HG02885 (cell line): ENCODE measurements at regions not wholly inside any gene's neighbourhood (a gene's known extent, or its start where the extent isn't known, plus 50 kb on each side); places are given as distances from the start of the nearest gene placed in this dataset.
"Not testable (repeated sequence)": the region's sequence is repeated elsewhere in the genome, so short reads cannot be mapped to it uniquely, and the experiment has no call there.

ENCODE experiments used
- ATAC-seq: cut with Tn5 transposase; IDR thresholded peaks from one replicate; pipeline ENCODE4 v1.9.1; 2021; ENCODE audit warnings: mild to moderate bottlenecking; ENCODE audit not compliant: unreplicated experiment, poor library complexity

DNA sequence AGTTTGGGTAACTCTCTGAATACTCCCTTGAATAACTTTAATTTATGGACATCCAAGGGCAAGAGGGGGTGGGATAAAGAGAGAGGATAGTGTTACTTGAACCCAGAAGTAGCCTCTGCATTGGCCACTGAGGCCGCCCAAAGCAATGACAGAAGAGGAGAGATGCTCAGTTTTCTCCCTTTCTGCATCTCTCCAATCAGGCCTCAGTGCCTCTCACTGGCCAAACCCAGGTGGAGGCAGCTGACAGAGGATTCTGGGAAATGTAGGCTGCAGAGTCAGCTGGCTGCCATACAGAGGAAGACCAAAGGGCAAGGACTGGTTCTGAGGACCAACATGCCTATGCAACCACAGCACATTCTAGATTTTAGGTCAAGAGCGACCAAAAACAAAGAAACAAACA, 719.4 kb downstream of the MAT2B start:
- ATAC-seq = no peak

DNA sequence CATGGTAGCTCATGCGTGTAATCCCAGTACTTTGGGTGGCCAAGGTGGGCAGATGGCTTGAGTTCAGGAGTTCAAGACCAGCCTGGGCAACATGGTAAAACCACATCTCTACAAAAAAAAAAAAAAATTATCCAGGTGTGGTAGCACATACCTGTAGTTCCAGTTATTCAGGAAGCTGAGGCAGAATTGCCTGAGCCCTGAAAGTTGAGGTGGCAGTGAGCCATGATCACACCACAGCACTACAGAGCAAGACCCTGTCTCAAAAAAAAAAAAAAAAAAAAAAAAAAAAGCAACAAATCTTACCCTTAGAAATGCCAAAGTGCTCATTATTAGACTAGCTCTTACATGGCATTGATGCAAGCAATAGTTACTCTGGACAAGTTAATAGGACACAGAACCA, 724.9 kb downstream of the MAT2B start:
- no peak for ATAC-seq

DNA sequence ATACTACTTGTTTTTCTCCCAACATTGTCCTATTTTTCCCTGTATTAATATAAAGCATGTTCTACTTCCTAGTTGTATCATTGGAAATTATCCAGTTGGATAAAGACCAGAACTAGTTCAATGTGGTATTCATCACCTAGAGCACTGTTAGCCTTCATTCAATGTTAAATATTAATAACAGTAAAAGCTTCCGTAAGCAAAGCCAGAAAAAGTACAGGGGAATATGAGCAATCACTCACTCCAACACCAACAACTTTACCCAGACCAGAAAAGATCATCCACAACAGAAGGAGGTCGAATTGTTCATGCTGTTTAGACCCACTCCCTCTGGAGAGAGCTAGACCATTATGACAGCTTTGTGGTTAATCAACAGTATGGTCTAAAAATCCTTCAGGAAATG, 728.4 kb downstream of the MAT2B start:
- no peak for ATAC-seq

DNA sequence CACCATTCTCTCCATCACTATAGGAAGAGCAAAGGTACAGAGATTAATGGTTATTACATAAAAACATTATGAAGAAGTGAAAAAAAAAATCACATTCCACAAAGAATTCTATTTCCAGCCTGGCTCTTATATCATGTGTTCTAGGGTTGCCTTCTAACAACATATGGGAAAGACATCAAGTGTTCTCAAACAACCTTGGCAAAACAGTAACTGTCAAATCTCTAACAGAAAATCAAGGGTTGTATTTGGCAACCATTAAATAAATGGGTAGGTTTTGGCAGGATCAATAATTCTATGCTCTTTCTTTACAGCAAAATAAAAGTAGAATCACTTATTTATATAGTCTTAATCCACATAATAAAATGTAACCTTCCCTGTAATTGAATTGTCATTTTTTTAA, 728.9 kb downstream of the MAT2B start:
- no peak for ATAC-seq

DNA sequence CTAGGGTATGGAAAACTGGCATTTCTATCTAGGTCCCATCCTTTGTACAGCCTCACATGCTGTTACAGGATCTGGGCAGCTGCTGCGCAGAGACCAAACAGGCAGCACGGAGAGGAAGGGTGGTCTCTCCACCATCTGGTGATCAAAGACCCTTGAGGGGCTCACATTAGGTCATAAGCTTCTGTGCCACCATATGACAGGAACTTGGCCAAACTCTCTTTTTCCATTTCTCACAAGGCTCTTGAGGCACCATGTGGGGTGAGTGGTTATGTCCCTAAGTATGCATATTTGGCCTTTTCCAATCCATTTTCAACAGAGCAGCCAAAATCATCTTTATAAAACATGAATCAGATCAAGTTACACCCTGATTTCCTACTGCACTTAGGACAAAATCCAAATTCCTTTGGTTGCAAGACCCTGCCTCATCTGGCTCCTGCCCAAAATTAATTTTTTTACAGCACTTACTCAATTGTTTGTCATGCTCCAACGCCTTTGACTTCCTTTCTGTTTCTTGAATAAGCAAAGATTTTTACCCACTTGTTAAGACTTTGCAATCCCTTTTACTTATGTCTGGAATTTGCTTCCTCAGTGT, 730.0 kb downstream of the MAT2B start:
- no peak for ATAC-seq

DNA sequence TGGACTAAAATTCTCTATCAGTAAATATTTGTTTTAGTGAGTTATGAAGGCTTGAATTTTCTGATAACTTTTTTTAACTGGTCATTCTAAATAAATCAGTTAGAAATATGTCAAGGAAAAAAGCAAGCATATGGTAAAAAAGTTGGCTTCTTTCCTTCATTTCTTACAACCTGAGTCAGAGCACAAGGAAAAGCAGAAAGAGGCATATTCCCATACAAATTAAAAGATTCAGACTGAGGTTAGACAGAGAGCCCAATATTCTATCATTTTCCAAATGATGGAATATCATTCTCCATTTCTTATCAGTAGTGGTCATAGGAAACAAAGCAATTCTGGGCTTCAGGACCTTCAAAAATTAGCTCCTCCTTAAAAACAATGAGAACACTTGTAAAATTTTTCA, 732.1 kb downstream of the MAT2B start:
- ATAC-seq = no peak

DNA sequence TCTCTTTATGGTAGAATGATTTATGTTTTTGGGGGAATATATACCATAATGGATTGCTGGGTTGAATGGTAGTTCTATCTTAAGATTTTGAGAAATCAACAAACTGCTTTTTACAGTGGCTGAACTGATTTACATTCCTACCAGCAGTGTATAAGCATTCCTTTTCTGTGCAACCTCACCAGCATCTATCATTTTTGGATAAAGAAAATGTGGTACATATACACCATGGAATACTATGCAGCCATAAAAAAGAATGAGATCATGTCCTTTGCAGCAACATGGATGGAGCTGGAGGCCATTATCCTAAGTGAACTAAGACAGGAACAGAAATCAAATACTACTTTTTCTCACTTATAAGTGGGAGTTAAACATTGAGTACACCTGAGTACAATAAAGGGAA, 746.4 kb downstream of the MAT2B start:
- ATAC-seq = not testable (repeated sequence)

DNA sequence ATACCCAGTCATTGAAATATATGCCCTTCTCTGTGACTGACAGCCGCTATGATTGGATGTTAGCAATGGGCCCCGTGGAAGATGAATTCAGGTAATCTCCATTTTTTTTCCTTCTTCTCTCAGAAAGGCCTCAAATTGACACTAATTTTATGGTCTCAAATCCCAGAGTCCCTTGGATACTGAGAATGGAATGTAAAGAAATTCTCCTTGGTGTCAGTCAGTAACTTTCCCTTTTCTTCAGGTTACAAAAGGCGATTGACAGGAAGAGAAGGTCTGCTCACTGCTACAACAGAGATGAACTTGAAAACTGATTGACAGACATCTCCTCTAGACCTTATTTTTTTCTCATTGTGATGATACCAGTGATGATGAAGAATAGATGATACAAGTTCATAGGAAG, 748.3 kb downstream of the MAT2B start:
- no peak for ATAC-seq

DNA sequence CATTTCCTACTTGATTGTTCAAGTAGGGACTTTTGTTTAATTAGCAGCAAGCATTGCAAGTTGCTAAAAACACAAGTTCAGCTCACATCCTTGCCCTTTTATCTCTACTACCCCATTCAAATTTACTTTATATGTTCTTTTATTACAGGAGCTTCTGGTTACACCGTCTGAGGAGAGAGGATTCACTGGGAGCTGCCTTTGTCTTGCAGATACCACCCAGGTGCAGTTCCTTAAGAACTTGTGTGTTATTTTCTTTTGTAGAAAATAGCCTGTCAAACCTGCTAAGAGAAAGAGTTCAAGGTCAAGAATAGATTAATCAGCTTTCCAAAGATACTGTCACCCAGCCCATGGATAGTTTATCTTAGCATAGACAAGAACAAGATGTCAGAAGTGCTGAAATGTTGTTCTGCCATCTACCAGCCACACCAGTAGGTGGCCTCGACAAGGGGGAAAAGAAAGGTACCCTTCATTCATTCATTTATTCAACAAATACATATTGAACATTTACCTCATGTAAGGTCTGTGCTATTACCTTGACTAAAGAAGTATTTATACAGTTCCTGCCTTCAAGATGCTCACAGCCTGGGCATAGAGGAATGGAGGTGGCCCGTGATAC, 750.3 kb downstream of the MAT2B start:
- ATAC-seq = no peak

DNA sequence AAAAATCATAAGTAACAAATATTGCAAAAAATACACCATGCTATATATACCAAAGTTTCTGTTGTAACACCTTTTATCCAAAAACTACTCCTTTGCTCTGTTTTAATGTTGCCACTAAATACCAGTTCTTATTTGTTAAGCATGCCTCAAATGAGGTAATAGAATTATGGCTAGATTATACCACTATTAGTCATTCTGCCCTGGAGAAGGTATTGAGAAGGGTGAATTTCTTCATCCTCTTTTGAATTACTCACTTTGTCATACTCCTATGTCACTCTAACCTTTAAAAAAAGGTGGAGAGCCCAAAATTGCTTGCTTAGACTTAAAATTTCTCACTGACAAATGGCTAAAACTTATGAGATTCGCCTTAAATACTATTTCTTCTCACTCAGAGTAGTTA, 750.9 kb downstream of the MAT2B start:
- ATAC-seq = no peak

DNA sequence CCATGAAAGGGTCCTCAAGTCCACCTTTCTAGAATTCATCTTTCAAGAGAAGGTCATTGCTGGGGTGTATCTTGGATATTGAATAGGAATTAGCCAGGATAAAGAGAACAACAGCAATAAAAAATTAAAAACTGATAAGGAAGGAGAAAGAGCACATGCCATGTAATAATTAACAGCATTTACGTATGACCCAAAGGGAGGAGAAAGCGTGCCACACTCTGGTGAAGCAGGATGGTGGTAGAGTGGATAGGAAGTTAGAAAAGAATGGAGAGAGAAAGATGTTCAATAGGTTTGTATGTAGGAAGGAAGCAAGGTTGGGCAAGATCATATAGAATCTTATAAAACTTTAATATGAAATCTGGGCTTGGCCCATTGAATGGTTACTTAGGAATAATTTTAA, 751.5 kb downstream of the MAT2B start:
- no peak for ATAC-seq

DNA sequence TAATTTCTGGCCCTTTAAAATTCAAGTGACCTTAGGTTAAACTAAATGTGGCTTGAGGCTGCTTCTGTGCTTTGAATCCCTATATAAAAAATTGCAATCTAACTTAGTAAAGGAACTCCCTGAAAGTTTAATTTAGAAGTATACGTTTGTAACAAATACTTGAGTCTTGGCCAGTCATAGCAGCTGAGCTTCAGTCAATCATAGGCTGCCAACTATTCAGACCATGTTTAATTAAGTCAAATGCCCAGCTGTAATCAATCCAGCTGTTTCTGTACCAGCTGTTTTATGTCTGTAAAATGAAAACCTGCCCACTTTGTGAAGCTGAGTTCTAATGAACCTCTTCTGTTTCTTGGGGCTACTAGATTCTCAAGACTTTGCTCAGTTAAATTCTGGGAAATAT, 760.1 kb downstream of the MAT2B start:
- no peak for ATAC-seq

DNA sequence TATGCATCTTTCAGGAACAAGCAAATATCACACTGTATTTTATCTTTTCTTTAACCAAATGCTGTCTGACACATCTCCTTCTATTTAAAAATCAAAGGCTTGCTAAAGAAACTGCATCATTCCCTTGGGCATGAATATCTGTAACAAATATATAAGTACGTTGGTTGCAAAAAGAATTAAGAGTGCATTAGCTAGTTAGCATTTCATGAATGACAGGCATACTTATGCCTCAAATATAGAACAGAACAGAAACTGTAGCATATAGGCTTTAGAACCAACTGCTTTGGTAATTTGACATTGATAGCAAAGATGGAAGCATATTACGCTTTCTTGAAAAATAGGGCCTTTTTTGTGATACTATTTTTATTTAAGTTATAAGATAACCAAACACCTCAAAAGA, 761.2 kb downstream of the MAT2B start:
- ATAC-seq = no peak

DNA sequence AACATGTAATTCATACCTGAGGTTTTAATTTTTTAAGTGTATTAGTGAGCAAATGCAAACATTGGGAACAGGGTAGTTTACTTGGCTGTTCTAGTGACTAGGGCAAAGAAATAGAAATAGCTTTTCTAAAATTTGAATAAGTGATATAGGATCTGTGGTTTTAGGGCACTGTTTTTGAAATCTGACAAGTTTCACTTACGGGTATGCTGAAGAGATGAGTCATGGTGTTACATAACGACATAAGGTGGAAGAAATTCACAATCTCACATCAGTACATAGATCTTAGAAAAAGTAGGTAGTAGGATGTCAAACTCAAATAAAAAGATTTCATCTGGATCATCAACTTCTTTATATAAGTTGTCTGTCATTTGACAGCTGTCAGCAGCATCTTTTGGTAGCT, 772.3 kb downstream of the MAT2B start:
- no peak for ATAC-seq

DNA sequence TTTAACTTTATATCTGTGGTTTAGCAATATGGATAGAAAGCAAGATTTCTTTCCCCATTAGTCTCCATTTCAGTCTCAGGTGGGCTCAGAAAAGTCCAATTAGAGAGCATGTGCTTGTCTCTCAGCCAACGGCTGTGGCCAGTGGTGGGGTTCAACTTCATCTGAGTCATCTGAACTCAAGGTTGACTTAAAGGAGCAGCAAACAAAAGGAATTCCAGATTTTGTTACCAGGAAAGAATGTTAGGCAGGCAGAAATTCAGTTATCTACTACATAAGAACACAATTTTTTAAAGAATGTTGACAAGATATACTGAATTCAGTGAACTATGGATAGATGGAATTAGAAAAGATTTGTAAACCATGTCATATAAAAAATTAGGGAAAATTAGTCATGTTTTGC, 784.1 kb downstream of the MAT2B start:
- no peak for ATAC-seq

DNA sequence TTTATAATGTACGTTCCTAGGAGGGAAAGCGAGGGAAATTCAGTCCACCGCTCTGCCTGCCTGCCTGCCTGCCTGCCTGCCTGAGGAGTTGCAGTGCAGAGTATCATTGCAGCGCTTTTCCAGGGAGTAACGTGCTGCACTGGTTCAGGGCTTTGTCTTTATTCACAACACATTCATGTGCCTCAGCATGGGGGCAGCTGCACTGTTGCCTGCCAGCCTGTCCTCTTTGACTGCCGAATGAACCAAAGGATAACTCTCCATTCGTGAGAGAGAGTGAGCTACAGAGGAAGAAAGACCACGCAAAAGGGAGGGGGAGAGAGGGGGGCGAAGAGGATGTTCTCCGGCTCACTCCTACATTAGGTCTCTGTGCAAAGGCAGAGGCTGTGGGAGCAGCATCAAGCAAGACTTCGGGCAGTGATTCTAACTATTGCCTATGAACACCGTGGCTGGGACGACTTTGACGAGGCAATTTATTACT, 791.2 kb downstream of the MAT2B start:
- ATAC-seq = no peak

DNA sequence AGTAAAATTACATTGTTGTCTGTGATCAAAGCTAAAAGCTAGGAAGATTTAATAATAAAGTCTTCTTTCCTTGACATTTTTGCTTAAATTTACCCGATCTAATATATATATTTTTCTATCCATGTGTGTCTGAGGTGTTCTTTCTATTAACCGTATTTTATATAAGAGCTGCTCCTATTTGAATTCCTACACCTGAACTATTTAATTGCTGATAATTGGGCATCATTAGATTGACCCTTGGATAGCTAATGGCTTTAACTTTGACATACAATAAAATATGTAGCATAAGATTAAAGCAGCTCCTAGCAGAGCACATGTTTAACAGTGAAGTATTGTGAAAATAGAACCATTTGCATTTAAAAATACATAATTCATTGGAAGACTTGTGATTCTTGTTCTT, 792.7 kb downstream of the MAT2B start:
- no peak for ATAC-seq

DNA sequence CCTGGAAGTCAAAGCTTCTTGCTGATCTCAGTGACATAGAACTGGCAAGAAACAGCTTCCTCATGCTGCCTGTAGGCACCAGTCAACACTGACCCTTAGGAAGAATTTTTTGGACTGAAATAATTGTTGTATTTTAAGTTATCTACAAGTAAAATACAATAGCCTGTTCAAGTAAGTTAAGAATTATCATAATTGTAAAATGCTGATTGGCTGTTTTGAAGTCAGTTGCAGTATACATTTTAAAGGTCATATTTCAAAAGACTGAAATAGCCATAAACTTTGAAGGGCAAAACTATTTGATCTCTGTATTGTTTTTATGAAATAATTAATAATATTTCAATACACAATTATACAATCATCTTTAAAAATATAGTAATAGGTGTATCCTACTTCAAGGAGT, 794.9 kb downstream of the MAT2B start:
- ATAC-seq = no peak

DNA sequence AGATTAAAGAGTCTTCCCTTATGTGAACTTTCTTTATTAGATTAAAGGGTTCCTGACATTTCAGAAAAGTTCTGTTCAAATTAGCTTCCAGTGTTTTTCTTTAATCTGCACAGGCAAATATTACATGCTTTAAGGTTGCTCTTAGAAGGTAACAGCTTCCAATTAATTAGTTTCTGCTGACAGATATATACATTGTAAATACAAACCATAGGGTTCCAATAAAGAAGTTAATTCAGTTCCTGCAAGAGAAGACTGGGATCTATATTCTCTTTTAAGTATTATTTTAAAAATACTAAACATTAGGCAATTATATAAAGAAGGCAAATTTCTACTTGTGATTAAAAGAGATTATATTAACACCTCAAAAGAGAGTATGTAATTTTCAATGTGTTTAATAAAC, 795.7 kb downstream of the MAT2B start:
- ATAC-seq = no peak

DNA sequence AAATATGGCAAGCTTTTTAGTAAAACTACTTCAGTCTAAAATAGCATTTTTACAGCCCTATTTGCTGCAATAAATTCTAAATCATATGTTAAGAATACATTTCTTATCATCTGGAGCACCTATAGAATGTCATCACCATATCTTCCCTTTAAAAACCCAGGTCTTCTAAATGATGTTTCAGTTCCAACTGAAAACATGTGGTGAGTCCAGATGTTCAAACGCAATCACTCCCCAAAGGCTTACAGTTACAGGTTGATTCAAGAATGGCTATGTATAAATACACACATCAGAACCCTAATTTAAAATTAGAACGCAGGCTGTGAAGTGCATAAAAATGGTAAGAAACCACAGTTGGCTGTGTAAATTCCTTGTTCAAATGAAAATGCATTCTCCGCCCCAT, 796.3 kb downstream of the MAT2B start:
- ATAC-seq = no peak

DNA sequence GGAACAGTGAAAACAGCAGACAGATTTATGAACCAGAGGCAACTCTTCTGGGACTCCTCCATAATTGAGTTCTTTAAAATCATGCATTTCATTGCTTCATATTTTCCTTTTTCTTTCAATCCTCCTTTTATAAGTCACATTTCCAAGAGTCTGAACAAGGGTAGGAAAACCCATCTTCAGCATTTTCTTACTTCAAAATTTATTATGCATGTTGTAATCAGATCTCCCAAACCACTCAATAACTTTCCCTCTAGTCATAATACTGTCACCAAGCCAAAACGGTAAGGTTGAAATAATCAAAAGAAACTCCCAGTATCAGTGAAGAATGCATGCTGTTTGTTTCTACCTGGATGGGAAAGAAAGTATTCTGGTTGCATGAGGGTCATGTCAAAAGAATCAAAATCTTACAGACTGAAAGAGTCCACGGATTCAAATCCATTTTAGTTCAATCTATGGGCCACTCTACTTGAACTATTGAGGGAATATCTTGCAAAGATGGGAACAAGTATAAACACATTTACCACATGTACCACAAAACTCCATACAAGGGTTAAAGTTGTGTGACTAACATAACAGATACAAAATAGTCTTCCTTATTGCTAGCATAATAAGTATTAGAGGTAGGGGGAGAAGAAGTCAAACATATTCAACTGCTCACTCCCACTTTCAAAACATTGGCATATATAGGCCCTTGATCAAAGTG, 797.3 kb downstream of the MAT2B start:
- no peak for ATAC-seq

DNA sequence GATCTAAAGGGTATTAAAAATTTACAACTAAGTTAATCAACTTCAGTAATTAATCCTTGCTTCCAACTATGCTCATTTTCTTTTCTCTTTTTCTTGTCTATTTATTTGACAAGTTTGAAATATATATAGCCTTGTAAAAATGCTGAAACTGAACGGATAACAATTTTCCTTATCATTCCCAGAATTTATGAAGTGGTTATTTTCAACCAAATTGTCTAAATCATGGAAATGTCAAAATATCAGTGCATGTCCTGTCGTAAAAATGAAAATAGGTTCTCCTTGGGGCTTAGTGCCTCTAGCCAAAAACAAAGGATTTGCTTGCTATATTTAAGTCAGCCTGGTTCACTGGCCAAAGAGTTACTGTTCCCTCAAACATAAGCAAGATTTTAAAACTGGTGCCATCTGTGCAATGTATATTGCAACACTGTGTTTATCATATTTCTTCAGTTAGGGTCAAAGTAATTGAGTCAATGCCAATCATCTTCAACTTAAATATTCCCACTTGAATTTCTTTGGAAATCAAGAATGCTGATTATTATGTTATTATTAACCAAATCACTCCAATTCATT, 798.3 kb downstream of the MAT2B start:
- ATAC-seq = no peak
